HG03558 (cell line): ENCODE measurements at regions not wholly inside any gene's neighbourhood (a gene's known extent, or its start where the extent isn't known, plus 50 kb on each side); places are given as distances from the start of the nearest gene placed in this dataset.

Experiments used
- ATAC-seq: cut with Tn5 transposase; IDR thresholded peaks from one replicate; pipeline ENCODE4 v1.9.1; 2021; ENCODE audit warnings: moderate number of reproducible peaks; ENCODE audit not compliant: unreplicated experiment; ENCODE audit errors: extremely low read depth

GRCh38 chr18:40662898-40663437 lies 1292.1 kb upstream of the PIK3C3 start:
- ATAC-seq, result no peak

DNA sequence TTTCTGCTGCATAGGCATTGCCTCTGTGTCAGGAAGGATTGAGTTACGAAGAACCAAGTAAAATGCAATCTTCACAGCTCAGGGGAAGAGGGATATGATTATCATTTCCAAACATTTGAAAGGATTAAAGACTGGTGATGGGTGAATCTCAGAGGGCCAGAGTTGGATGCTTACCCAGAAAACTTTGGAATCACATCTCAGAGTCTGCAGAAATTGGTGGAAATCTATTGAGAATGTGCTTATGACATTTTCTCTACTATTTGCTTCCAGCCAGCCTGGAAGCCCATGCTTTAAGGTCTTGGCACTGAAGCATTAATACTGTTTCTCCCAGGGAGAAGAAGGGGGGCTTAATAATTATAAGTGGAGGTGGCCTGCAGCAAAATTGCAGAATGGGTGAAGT lies 1301.4 kb upstream of the PIK3C3 start:
- ATAC-seq, result no peak

- no peak for ATAC-seq
These were observed 1302.7 kb upstream of the PIK3C3 start for GRCh38 chr18:40652321-40652720.

- no peak for ATAC-seq
These were observed 1303.9 kb upstream of the PIK3C3 start for GRCh38 chr18:40651163-40651562.

GRCh38 chr18:40642692-40643229 lies 1312.3 kb upstream of the PIK3C3 start:
- no peak for ATAC-seq

DNA sequence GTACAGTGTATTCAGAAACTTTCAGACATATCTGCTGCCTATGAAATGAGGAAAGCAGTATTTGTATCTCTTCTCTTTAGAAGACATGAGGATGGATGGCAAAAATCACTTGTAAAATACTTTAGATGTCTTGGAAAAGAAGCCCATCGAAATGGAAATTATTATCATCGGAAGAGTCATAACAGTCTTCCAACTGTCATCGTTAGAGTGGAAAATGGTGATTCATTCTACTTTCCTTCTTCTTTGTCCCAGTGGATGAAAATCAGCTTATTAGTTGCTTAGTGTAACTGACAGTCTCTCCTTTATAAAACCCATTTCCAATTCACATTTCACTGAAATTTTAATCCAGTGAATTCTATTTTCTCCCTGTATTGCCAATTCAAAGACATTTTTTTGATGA lies 1323.7 kb upstream of the PIK3C3 start:
- no peak for ATAC-seq

- no peak for ATAC-seq
These were observed 1324.5 kb upstream of the PIK3C3 start for GRCh38 chr18:40630496-40630895.

GRCh38 chr18:40624959-40625358 lies 1330.1 kb upstream of the PIK3C3 start:
- no peak for ATAC-seq

GRCh38 chr18:40613721-40614120 lies 1341.3 kb upstream of the PIK3C3 start:
- no peak for ATAC-seq

GRCh38 chr18:40612356-40612755 lies 1342.7 kb upstream of the PIK3C3 start:
- no peak for ATAC-seq

- no peak for ATAC-seq
These were observed 1346.8 kb upstream of the PIK3C3 start for GRCh38 chr18:40608226-40608625.

GRCh38 chr18:40607542-40608148 lies 1347.4 kb upstream of the PIK3C3 start:
- no peak for ATAC-seq

GRCh38 chr18:40606996-40607395 lies 1348.0 kb upstream of the PIK3C3 start:
- ATAC-seq, result no peak

- ATAC-seq, result no peak
These were observed 1371.4 kb upstream of the PIK3C3 start for GRCh38 chr18:40583671-40584070.

DNA sequence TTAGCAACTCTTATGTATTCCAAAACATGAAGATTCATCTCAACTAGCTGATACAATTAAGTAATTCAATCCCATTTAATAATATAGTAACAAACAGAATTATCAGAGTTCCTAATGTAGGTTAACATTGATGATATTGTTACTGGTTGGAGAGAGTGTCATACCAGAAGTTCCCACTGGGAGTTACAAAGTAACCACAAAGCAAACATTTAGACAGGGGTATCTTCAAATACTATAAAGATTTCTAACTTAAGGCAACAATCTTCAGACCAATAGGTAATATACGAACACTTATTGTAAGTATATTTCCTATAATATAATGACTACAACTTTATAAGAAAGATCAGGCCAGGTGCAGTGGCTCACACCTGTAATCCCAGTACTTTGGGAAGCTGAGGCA lies 1372.9 kb upstream of the PIK3C3 start:
- no peak for ATAC-seq

DNA sequence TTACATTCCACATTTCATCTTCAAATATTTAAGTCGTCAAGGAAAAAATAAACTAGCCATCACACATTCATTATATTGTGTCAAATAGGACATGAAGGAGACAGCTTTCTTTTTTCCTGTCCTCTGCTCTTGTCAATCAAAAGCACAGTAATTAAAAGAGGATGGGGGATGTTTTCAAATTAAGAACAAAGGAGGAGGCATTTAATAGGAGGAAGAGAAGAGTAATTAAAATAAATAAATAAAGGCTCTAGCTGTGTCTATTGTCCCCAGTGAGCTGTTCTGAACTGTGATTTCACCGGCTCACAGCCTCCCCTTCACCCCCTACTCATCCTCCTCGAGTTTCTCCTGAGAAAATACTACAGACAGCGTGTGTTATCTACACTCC lies 1377.1 kb upstream of the PIK3C3 start:
- ATAC-seq, result no peak

- ATAC-seq, result no peak
These were observed 1377.6 kb upstream of the PIK3C3 start for GRCh38 chr18:40577239-40577980.

DNA sequence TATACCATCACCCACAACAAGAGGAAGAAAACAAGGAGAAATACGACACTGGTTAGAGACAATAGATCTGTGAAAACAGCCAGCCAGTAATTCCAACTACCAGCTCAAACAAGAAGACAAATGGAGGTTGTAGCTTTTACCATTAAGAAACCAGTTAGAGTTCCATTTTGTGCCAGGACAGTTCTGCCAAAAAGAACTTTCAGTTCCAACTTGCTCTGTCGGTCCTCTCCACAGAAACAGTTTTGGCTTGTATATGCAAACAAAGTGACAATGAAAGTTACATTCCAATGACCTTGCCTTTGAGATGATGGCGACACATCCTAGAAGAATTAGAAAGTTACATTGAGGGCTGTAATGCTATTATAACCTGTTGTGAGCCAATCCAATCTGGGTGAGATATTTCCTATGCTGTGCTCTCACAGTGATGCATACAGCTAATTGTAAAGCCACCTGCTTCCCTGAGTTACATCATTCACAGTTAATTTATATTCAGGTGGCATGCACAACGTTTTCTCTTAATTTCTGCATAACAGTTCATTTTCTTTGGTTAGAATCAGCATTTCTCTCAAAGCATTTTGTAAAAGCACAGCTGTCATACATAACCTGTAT lies 1378.4 kb upstream of the PIK3C3 start:
- ATAC-seq, result no peak

GRCh38 chr18:40570615-40571014 lies 1384.4 kb upstream of the PIK3C3 start:
- ATAC-seq, result no peak

DNA sequence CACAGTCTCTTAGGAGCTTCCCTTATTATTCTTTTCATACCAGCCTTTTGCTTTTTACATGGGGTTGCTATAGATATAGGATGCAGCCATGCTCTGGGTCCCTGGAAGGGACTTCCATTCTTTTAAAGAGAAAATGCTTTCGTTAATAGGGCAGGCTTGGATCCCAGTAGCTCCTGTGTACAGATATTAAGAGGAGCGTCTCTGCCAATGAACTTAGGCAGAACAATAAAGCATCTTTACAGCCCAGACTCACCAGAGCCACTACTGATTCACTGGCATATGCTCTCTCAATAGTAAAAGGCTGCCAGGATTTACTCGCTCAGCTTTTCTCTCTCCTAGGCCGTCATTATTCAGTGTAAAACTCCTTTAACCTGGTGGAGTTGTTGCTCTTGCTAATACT lies 1385.4 kb upstream of the PIK3C3 start:
- ATAC-seq, result no peak

- ATAC-seq, result no peak
These were observed 1388.6 kb upstream of the PIK3C3 start for GRCh38 chr18:40566510-40566844.
